ENCODE measurements at regions not wholly inside any gene's neighbourhood (a gene's known extent, or its start where the extent isn't known, plus 50 kb on each side); places are given as distances from the start of the nearest gene placed in this dataset.
"Not testable (repeated sequence)": the region's sequence is repeated elsewhere in the genome, so short reads cannot be mapped to it uniquely, and the experiment has no call there.

DNA sequence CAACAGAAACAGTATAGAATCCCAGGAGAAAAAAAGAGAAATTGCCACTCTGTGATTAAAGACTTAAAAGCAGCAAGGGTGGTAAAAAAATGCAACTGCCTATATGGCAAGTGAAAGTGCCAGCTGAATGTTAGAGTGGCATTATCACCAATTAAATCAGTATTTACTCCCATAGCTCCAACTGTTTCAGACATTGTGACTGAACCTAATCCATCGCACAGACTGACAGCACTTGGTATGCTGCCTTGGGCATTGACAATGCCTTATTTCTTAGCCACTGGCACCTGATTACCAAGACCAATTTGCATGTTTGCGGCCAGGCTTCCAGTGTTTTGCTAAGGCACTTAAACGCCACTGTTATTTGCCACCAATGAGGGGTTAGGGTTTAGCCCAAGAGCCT, 201.9 kb upstream of the NECTIN3 start:
- Histone ChIP-seq H3K36me3 (ENCODE audit: control insufficient read depth, insufficient read depth, low read length) (no peaks in the 10 kb centered on the region), H3K27me3 (ENCODE audit: control insufficient read depth, insufficient read depth, low read length) (no peaks in the 10 kb centered on the region), H3K4me3 (ENCODE audit: low read depth, low read length) (no peak overlapping the region)
- DNase-seq (ENCODE audit: low read depth): no peak
- TF ChIP-seq, protein P1, sequence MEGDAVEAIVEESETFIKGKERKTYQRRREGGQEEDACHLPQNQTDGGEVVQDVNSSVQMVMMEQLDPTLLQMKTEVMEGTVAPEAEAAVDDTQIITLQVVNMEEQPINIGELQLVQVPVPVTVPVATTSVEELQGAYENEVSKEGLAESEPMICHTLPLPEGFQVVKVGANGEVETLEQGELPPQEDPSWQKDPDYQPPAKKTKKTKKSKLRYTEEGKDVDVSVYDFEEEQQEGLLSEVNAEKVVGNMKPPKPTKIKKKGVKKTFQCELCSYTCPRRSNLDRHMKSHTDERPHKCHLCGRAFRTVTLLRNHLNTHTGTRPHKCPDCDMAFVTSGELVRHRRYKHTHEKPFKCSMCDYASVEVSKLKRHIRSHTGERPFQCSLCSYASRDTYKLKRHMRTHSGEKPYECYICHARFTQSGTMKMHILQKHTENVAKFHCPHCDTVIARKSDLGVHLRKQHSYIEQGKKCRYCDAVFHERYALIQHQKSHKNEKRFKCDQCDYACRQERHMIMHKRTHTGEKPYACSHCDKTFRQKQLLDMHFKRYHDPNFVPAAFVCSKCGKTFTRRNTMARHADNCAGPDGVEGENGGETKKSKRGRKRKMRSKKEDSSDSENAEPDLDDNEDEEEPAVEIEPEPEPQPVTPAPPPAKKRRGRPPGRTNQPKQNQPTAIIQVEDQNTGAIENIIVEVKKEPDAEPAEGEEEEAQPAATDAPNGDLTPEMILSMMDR (IDR thresholded peaks at IDR 0.05; ENCODE audit: insufficient read depth, low read length, poor library complexity, severe bottlenecking): no peak

DNA sequence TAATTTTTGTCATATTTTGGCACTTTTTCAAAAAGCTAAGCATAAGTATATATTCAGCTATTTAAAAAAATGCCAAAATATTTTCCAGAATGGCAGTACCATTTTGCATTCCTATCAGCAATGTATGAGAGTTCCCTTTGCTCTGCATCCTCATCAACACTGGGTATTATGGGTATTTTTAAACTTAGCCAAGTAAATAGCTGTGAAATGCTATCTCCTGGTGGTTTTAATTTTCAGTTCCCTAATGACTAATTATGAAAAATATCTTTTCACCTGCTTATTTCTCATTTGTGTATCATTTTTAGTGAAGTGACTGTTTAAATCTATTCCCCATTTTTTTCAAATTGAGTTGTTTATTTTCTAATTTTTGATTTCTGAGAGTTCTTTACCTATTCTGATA, 199.7 kb upstream of the NECTIN3 start:
- DNase-seq (ENCODE audit: low read depth): no peak
- Histone ChIP-seq H3K4me3 (ENCODE audit: low read depth, low read length) (no peak overlapping the region), H3K36me3 (ENCODE audit: control insufficient read depth, insufficient read depth, low read length) (no peaks in the 10 kb centered on the region), H3K27me3 (ENCODE audit: control insufficient read depth, insufficient read depth, low read length) (no peaks in the 10 kb centered on the region)
- TF ChIP-seq, protein P1 (IDR thresholded peaks at IDR 0.05; ENCODE audit: insufficient read depth, low read length, poor library complexity, severe bottlenecking): no peak

DNA sequence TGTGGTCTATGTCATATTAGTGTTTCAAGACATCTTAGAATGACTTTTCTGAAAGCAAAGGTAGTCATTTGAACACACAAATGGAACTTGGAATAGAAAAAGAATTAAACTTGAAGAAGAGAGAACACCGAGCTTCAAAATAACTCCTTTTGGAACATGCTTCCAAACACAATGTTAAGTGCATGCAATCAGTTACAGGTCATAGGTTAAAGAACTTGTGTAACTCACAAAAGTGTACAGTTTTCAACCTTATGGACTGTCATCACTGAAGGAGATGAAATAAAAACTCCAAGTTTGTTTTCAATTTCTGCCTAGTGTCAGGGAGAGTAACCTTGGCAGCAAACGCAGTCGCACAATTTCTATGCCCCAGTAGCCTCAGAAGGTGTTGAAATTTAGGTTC, 192.9 kb upstream of the NECTIN3 start:
- no peak for DNase-seq (ENCODE audit: low read depth)
- no peaks in the 10 kb centered on the region for H3K27me3 ChIP-seq (ENCODE audit: control insufficient read depth, insufficient read depth, low read length)
- no peak overlapping the region for H3K4me3 ChIP-seq (ENCODE audit: low read depth, low read length)
- H3K36me3 ChIP-seq (ENCODE audit: control insufficient read depth, insufficient read depth, low read length): no peaks in the 10 kb centered on the region
- TF ChIP-seq, protein P1 (IDR thresholded peaks at IDR 0.05; ENCODE audit: insufficient read depth, low read length, poor library complexity, severe bottlenecking): no peak

DNA sequence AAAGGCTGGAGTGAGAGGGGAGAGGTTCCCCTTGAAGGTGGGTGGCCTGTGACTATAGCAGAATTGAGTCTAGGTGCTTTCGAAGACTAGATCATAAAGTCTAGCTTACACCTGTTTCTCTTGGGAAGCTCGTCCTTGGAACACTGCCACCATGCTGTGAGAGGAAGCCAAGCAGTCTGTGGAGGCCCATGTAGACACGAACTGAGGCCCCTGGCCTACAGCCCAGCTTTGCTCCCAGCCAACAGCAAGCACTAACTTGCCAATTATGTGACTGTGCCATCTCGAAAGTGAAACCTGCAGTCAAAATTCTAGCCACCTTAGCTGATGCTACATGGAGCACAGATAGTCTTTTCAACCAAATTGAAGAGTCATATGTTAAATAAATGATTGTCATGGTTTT, 190.5 kb upstream of the NECTIN3 start:
- no peak overlapping the region for H3K4me3 ChIP-seq (ENCODE audit: low read depth, low read length)
- TF ChIP-seq, protein P1 (IDR thresholded peaks at IDR 0.05; ENCODE audit: insufficient read depth, low read length, poor library complexity, severe bottlenecking): peak; percentile 13
- no peak for DNase-seq (ENCODE audit: low read depth)
- H3K27me3 ChIP-seq (ENCODE audit: control insufficient read depth, insufficient read depth, low read length): no peaks in the 10 kb centered on the region
- no peaks in the 10 kb centered on the region for H3K36me3 ChIP-seq (ENCODE audit: control insufficient read depth, insufficient read depth, low read length)

DNA sequence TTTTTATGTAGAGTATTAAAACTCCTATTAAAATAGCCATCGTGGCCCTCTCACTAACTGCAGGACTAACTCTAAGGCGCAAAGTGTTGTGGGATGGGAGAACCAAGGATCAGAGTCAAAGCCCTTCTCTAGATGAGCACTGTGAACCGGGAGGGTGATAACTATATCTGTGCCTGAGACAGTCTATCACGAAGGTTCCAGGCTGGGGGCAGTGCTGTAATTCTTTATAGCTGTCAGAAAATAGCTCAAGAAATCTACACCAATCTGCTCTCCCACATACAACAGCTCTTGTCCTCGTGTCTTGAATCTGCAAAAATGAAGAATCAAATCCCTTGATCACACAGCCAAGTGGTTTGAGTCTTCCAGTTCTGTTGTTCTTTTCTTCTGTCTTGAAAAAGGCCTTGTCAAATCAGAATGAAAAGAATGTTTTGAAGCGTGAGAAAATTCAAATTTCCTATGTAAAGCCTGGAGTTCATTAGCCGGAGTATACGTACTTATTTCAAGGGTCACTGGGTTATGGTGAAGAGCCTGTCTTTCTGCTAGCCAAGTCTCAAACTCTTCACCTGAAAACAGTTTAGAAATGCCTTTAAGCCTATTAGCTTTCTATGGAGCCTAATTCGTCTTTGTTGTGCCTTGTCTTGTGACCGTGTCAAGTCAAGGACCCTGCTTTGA, 185.3 kb upstream of the NECTIN3 start:
- TF ChIP-seq, protein P1 (IDR thresholded peaks at IDR 0.05; ENCODE audit: insufficient read depth, low read length, poor library complexity, severe bottlenecking): no peak
- H3K4me3 ChIP-seq (ENCODE audit: low read depth, low read length): no peak overlapping the region
- H3K36me3 ChIP-seq (ENCODE audit: control insufficient read depth, insufficient read depth, low read length): no peaks in the 10 kb centered on the region
- no peaks in the 10 kb centered on the region for H3K27me3 ChIP-seq (ENCODE audit: control insufficient read depth, insufficient read depth, low read length)
- no peak for DNase-seq (ENCODE audit: low read depth)

DNA sequence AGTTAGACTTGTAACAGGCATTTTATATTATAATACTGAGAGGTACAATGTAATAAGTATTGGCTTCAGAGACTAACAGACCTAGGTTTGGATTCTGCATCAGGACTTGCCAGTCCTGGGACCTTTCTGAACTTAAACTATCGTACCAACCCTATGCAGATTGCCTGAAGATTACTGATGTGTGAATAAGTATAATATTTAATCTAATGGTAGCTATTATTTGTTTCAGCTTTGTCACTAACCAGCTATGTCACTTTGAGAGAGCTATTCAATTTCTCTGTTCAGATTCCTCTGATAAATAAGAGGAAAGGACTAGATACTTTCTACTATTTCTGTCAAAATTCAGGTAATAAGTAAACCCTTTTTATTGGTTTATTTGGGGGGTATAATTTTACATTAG, 184.4 kb upstream of the NECTIN3 start:
- no peak for DNase-seq (ENCODE audit: low read depth)
- TF ChIP-seq, protein P1 (IDR thresholded peaks at IDR 0.05; ENCODE audit: insufficient read depth, low read length, poor library complexity, severe bottlenecking): no peak
- Histone ChIP-seq H3K36me3 (ENCODE audit: control insufficient read depth, insufficient read depth, low read length) (no peaks in the 10 kb centered on the region), H3K27me3 (ENCODE audit: control insufficient read depth, insufficient read depth, low read length) (no peaks in the 10 kb centered on the region), H3K4me3 (ENCODE audit: low read depth, low read length) (no peak overlapping the region)

DNA sequence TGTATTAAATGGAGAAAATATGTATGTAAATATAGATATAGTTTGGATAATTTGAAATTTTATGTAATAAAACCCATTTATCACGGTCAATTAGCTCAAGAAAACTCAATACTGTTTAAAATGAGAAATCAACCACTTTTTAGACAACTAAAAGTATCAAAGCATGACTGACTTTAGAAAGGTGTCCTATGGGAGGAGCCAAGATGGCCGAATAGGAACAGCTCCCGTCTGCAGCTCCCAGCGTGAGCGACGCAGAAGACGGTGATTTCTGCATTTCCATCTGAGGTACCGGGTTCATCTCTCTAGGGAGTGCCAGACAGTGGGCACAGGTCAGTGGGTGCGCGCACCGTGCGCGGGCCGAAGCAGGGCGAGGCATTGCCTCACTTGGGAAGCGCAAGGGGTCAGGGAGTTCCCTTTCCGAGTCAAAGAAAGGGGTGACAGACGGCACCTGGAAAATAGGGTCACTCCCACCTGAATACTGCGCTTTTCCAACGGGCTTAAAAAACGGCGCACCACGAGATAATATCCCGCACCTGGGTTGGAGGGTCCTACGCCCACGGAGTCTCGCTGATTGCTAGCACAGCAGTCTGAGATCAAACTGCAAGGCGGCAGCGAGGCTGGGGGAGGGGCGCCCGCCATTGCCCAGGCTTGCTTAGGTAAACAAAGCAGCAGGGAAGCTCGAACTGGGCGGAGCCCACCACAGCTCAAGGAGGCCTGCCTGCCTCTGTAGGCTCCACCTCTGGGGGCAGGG, 182.8 kb upstream of the NECTIN3 start:
- H3K36me3 ChIP-seq (ENCODE audit: control insufficient read depth, insufficient read depth, low read length); H3K4me3 ChIP-seq (ENCODE audit: low read depth, low read length); H3K27me3 ChIP-seq (ENCODE audit: control insufficient read depth, insufficient read depth, low read length); DNase-seq (ENCODE audit: low read depth): not testable (repeated sequence)

DNA sequence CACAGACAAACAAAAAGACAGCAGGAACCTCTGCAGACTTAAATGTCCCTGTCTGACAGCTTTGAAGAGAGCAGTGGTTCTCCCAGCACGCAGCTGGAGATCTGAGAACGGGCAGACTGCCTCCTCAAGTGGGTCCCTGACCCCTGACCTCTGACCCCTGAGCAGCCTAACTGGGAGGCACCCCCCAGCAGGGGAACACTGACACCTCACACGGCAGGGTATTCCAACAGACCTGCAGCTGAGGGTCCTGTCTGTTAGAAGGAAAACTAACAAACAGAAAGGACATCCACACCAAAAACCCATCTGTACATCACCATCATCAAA, 182.3 kb upstream of the NECTIN3 start:
- H3K36me3 ChIP-seq (ENCODE audit: control insufficient read depth, insufficient read depth, low read length); H3K4me3 ChIP-seq (ENCODE audit: low read depth, low read length); H3K27me3 ChIP-seq (ENCODE audit: control insufficient read depth, insufficient read depth, low read length); DNase-seq (ENCODE audit: low read depth): not testable (repeated sequence)

Measured in kidney epithelial cell (primary cell).